ENCODE measurements at regions not wholly inside any gene's neighbourhood (a gene's known extent, or its start where the extent isn't known, plus 50 kb on each side); places are given as distances from the start of the nearest gene placed in this dataset.

DNA sequence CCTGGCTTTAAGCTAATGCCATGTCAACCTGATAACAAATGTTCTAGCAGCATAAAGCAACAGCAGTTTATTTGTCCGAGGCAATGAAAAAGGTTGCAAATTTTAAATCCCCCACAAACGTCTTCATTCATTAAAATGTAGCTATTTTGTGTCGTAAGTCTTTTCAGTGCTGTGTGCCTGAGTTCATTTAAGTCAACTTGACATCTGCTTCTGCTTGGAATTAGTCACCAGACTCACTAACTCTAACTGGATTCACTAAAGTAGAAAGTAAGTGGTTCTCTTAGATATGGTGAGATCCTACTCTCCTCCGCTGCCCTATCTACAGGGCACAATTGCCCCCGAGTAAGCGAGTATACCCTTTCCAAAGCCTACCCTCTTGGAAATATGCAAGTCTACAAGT lies 118.4 kb upstream of the CHRM3 start:
- DNase-seq (ENCODE audit: low read depth), result no peak

DNA sequence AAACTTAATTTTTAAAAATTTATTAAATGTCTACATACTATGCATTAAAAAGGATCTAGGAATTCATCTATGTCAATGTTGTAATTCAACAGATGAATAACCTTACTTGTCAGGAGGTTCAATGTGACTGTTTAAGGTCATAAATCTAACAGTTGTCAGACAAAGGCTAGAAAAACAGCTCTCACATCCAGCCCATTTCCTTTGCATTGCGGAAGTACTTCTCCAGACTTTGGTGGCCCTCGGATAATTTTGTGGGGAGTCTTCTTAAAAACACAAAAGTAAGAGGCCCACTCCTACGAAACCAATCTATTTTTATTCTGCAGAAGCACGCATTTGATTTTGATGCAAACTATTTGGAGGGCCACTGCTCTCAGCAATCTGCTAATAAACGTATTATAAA lies 122.6 kb upstream of the CHRM3 start:
- DNase-seq (ENCODE audit: low read depth), result no peak

DNA sequence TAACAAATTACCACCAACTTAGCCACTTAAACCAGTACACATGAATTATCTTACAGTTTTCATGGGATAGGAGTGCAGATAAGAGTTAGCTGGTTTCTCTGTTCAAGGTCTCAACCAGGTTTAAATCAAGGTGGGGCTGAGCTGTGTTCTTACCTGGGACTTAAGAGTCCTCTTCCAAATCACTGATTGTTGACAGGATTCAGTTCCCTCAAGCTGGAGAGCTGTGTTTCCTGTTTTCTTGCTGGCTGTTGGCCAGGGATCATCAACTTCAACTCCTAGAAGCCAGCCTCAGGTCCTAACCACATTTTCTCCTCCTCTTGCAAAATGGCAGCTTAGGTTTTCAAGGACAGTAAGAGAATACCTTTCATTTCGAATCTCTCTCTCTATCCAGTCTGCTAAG lies 123.8 kb upstream of the CHRM3 start:
- no peak for DNase-seq (ENCODE audit: low read depth)

DNA sequence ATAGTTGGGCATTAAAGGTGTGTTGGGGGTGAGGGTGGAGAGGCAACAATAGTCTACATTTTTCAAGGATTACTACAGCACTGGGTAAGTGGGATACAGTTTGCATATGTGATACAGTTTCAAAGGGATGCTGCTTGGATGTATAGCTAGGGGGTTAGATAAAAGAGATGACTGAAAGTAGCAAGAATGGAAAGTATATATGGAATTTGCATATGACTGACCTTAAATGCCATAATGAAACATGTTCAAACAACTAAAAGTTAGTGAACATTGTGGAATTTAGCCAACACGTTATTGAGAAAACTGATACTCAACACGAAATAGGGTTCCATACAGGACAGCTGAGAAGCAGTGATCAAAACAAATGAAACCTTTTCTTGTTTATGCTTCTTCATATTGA lies 124.8 kb upstream of the CHRM3 start:
- DNase-seq (ENCODE audit: low read depth), result no peak

DNA sequence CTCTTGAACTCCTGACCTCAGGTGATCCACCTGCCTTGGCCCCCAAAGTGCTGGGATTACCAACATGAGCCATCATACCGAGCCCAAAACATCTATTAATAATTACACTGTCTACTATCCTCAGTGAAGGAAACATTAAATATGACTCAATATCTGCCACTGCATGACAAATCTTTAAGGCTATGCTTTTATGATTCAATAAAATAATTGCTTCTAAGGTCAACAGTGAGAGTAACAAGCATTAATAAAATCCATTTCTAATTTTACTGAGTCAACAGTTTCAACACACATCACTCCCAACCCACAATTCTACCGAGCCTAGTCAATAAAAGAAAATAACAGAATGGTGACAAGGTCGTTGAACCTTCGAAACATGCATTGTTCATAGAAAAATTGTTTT lies 125.5 kb upstream of the CHRM3 start:
- no peak for DNase-seq (ENCODE audit: low read depth)

DNA sequence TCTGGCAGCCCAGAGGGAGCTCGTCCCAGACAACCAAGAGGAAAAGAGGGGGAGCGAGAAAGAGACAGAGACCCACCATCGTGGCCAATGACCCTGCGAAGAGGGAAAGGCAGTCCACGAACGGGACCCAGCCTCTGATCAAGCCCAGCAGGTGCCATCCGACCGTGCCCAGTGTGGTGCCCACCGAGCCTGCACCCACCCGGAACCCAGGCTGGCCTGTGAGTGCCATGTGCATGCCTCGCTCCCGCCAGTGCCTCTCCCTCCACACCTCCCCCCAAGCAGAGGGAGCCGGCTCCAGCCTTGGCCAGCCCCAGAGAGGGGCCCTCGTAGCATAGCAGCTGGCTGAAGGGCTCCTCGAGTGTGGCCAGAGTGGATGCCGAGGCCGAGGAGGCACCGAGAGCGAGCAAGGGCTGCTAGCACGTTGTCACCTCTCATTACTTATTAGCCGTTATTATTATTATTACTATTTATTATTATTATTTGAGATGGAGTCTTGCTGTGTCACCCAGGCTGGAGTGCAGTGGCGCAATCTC lies 130.7 kb upstream of the CHRM3 start:
- no peak for DNase-seq (ENCODE audit: low read depth)

DNA sequence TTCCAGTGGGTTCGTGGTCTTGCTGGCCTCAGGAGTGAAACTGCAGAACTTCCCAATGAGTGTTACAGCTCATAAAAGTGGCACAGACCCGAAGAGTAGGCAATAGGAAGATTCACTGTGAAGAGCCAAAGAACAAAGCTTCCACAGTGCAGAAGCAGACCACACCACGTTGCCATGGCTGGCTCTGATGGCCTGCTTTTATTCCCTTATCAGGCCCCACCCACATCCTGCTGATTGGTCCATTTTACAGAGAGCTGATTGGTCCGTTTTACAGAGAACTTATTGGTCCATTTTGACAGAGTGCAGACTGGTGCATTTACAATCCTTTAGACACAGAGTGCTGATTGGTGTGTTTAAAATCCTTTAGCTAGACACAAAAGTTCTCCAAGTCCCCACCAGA lies 131.4 kb upstream of the CHRM3 start:
- DNase-seq (ENCODE audit: low read depth), result no peak

DNA sequence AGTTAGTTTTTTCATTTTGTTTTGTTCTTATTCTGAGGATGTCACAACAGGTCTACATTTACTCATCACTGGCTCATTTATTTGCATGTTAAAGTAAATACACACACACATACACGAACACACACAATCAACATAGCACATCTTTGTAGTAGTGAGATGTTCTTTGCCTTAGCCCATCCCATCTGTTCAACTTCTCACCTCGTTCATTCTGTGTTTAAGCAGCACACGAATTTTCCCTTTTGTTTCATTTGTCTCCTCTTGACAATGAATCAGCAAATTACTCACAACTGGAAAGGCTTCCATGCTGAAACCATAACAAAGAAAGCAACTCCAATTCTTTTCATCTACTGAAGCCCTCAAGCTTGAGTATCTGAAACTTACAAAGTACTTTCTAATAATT lies 133.3 kb upstream of the CHRM3 start:
- DNase-seq (ENCODE audit: low read depth), result peak; percentile 16

DNA sequence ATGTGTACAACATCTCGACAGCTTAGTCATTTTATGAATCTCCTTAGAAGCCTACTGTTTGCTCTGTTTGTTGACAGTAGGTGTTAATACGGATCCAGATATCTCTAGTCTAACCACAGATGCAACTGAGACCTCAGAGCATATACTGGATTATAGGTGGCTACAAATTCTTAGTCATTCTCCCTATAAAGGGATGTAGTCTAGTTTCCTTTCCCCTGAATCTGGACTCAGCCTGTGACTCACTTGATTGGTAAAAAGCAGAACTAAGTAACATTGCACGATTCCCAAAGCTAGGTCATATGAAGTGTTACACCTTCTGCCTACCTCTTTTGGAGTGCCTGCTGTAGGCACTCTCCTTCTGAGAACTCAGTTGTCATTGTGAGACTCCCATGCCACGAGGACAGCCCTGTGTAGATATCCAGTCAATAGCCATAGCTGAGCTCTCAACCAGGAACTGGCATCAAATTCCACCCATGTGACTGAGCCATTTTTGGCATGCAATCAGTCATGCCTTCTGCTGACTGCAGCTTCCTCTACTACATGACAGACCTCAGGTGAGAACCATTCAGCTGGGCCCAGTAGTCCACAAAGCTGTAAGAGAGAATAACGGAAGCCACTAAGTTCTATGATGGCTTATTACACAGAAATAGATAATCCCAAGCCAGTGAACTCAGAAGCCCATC lies 135.9 kb upstream of the CHRM3 start:
- DNase-seq (ENCODE audit: low read depth), result peak; percentile 52

DNA sequence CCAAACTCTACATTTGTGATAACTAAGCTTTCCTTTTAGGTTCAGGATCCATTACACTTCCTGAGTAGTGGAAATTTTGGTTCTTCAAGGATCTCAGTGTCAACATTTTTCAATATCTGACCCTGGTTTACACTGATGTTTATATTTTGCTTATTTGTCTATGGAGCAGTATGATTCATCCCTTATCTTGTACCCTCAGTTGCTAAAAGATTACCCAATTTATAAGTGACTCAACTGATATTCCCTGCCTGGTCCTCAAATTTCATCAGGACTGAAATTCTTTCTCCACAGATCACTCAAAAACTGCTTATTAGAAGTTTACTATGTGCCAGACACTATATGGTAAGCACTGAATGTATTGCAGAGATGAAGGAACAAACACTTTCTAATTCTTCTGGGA lies 139.1 kb upstream of the CHRM3 start:
- DNase-seq (ENCODE audit: low read depth), result peak; percentile 17

DNA sequence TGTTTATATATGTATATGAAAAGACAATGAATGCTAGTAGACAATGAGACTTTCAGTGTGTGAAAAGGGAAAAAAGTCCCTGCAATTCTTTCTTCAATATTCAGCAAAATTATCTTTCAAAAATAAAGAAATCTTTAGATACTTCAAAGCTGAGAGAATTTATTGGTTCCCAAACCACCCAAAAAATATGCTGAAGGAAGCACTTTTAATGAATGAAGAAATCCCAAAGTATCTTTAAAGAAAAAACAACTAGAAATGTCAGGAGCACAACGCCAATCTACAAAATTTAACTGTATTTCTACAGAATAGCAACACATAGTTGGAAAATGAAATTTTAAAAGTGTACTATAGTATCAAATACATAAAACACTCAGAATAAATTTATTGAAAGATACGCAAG lies 142.3 kb upstream of the CHRM3 start:
- DNase-seq (ENCODE audit: low read depth), result no peak

DNA sequence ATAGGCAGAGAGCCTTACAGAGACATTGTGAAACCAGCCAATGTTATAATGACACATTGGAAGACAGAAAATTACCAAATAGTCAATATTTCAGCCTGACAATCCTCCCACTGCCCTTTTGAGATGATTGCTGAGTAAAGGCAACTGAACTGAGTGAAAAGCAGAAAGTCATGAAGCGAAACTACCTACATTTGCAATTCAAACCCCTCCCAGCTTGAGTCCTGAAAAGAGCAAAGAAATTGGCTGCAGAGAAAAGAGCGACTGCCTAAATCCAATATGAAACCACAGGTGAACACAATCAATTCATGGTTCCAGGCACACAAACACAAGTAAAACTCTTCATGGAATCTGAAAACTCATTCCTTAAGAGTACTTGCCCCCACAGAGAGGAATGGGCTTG lies 143.4 kb upstream of the CHRM3 start:
- no peak for DNase-seq (ENCODE audit: low read depth)

DNA sequence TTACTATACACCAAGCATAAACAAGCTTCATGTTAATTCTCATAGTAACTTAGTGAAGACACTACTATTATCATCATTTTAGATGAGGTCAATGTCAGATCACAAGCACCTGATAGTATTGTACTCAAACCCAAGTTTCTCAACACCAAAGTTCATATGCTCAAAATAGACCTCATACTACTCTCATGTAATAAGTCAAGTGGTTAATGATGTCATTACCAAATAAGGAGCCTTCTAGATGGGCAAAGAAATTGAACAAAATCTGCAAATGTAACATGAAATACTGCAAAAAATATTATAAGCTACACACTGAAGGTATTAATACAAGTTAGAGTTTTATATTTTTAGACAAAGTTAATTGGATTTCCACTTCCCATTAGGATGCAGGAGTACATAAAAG lies 144.0 kb upstream of the CHRM3 start:
- no peak for DNase-seq (ENCODE audit: low read depth)

DNA sequence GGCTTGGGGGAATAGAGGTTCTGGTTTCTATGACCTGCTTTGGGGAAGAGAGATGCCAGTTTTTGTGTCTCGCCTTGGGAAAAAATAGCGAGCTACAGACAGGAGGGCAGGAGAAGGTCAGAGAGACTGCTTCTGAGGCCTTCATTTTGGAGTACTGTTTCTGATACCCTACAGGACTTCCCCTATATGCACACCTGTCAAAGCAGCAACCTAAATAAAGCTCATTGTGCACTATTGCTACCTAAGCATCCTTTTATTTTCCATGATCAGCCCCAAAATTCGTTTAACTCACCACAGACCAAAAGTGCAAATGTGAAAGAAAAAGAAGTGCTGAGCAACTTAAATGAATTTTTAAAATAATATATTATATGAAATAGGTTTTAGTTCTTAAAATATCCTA lies 145.6 kb upstream of the CHRM3 start:
- DNase-seq (ENCODE audit: low read depth), result no peak

DNA sequence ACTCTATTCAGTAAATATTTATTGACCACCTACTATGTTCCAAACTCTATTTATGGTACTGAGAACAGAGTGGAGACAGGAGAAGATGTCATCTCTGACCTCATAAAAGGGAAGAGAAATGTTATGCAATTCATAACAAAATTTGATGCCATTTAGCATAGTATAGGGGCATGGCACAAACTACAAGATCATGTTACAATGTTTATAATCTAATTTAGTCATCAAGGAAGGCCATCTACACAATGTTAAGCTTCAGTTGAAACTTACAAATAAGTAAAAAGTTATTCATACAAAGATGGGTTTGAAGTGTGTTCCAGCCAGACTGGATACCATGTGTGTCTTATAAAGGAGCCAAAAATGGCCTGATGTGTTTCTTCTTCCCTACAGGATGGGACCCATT lies 146.8 kb upstream of the CHRM3 start:
- no peak for DNase-seq (ENCODE audit: low read depth)

DNA sequence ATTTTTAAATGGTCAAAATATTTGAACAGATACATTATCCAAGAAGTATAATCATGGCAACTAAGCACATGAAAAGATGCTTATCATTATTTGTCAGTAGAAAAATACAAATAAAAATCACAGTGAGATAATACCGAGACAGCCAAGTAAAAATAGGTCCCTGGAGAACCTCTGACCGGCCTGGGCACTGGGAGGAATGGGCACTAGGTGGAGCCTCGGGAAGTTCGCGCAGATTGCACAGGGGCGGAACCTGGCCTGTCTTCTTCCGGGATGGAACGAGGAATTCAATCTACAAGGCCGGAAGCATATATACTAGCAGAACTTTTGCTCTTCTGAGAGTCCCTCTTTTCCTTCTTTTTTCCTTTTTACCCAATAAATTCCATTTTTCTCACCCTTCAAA lies 148.5 kb upstream of the CHRM3 start:
- no peak for DNase-seq (ENCODE audit: low read depth)

DNA sequence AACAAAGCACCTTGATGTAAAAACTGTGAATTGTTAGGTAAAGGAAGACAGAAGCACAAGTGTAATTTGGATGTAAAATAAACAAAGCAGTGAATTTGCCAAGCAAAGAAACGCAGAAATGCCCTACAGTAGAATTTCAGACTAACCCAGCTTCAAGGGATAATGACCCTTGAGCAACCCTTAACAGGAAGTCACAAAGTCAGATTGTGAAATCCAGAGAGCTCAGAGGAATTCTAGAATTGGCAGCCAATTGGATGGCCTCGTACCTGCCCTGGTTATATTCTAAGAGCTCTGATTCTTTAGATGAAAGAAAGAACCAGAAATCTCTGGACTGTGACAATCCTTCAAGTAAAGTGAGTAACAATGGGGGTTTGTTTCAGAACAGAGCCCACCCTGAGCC lies 152.7 kb upstream of the CHRM3 start:
- DNase-seq (ENCODE audit: low read depth), result peak; percentile 20

DNA sequence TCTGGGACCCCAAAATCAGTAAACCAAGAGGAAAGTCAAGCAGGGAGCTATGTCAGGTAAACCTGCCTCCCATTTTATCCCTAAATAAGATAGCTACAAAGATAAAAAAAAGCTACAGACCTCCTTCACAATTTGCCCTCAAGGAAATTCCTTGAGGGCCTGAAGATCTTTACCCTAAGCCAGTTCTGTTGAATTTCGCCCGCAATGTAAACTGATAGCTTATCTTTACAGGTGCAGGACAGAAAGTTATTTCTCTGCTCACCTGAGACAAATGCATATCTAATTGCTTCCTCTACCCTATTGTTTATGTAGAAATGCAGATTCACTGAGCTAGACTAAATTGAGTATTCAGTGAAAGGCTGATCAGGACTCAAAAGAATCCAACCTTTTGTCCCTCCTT lies 153.4 kb upstream of the CHRM3 start:
- no peak for DNase-seq (ENCODE audit: low read depth)

DNA sequence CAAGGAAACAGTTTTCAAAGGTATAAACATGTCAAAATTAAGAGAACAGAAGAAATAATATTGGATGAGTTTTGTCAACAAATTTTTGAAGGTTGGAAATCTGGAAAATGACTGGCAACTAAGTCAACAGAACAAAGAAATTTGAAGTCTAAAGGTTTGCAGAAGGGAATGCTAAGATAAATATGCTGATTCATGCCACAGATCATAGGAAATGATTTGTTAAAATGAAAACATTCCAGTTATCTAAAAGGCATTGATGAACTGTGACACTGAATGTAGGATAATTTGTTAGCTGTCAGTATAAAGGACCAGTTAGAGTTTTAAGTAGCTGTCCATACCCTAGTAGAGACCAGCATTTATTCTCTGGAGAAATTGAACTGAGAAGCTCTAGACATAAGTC lies 157.9 kb upstream of the CHRM3 start:
- no peak for DNase-seq (ENCODE audit: low read depth)

DNA sequence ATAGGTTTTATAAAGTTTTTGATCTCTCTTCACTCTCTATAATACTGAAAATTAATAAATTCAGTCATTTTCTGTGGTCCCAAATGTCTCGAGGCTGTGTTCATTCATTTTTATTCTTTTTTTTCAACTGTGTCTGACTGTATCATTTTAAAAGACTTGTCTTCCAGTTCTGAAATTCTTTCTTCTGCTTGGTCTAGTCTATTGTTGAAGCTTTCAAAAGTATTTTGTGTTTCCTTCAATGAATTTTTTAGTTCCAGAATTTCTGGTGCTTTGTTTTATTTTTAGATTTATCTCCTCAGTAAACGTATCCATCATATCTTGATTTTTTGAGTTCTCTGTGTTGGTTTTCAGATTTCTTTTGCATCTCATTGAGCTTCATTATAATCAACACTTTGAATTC lies 161.0 kb upstream of the CHRM3 start:
- DNase-seq (ENCODE audit: low read depth), result no peak

DNA sequence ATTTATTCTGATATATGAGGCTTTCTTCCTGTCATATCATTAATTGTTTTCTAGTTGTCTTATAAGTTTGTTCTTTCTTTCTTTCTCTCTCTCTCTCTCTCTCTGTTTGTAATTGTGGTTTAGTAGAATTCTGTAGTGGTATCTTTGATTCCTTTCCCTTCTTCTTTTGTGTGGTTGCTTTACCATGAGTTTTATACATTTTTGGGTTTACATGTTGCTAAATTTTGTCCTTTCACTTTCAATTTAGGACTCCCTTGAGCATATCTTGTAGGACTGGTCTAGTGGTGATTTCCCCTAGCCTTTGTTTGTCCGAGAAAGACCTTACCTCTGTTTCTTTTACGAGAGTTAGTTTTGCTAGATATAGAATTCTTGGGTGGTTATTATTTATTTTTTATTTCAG lies 162.3 kb upstream of the CHRM3 start:
- DNase-seq (ENCODE audit: low read depth), result no peak

DNA sequence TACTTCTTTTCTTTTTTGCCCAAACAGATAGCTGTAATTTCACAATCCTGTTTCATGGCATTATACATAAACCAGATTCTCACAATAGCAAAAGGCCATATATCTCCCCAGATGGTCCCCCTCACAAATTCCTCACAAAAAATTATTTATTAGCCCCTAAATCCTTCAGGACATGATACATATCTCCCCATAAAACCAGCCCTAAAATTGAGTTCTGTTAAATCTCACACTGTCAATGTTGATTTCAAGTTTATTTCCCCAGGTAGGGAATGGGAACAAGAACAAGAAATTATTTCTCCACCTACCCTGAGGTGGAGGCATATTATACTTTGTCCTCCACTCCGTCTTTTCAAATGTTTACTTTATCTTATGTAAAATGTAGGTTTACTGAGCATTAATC lies 163.4 kb upstream of the CHRM3 start:
- no peak for DNase-seq (ENCODE audit: low read depth)

DNA sequence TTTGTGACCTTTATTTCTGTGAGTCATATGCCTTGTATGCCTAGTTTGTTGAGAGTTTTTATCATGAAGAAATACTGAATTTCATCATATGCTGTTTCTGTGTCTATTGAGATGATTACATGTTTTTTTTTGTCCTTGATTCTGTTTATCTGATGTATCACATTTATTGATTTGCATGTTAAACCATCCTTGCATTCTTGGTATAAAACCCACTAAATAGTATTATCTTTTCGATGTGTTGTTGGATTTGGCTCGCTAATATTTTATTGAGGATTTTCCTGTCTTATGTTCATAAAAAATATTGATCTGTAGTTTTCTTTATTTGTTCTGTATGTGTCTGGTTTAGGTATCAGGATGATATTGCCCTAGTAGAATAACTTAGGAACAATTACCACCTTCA lies 164.7 kb upstream of the CHRM3 start:
- DNase-seq (ENCODE audit: low read depth), result no peak

DNA sequence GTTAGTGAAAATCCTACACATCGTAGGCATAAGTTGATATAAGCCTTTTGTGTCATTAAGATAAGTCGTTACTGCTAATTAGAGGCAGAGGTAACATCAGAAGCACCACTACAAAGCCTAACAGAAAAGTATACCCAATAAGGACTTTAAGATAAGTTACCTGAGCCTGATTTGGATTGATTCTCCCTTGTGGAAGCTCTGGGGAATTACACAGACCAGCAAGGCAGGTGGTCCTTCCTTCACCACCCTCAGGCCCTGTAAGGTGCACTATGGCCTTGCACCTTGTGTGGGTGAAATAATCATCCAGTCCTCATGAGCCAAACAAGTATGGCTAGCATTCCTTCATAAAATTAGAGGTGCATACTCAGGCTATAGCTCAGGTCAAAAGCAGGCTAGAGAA lies 166.7 kb upstream of the CHRM3 start:
- DNase-seq (ENCODE audit: low read depth), result no peak
